Breast epithelium (tissue), 3 donors: ENCODE measurements at regions not wholly inside any gene's neighbourhood (a gene's known extent, or its start where the extent isn't known, plus 50 kb on each side); places are given as distances from the start of the nearest gene placed in this dataset.

ENCODE experiments used
- CTCF ChIP-seq, 3 donors: fragments of 450-650 bp; IDR thresholded peaks; one replicate each; pipeline ENCODE4 v1.5.1; 2016 to 2017; ENCODE audit warnings: antibody characterized with exemption in 3 of 3, mild to moderate bottlenecking in 3 of 3, moderate library complexity in 3 of 3
- POLR2A ChIP-seq: fragments of 450-650 bp; IDR thresholded peaks from one replicate; pipeline ENCODE4 v1.6.1; 2016; ENCODE audit warnings: antibody characterized with exemption, mild to moderate bottlenecking, moderate library complexity
- POLR2AphosphoS5 ChIP-seq, 3 donors: sonication (generic); formaldehyde crosslinking; IDR thresholded peaks; one replicate each; pipeline ENCODE4 v1.6.1; 2017; ENCODE audit warnings: antibody characterized with exemption in 3 of 3

- no peak for TF ChIP-seq CTCF (IDR thresholded peaks at IDR 0.05)
- TF ChIP-seq POLR2AphosphoS5 (IDR thresholded peaks at IDR 0.05), result no peak
- no peak for TF ChIP-seq POLR2A
Observed at GRCh38 chr7:108648989-108649388, 79.3 kb downstream of the DNAJB9 start.
